OCI-LY7 (cell line): ENCODE measurements at regions not wholly inside any gene's neighbourhood (a gene's known extent, or its start where the extent isn't known, plus 50 kb on each side); places are given as distances from the start of the nearest gene placed in this dataset.
"Not testable (repeated sequence)": the region's sequence is repeated elsewhere in the genome, so short reads cannot be mapped to it uniquely, and the experiment has no call there.

Source experiments
- CTCF ChIP-seq: fragments of 200-600 bp; sonication (generic); conservative IDR thresholded peaks from 2 replicates; pipeline ENCODE4 v1.5.1; 2014; ENCODE audit warnings: mild to moderate bottlenecking, antibody characterized with exemption, low read length, moderate library complexity, mixed read lengths
- EZH2phosphoT487 ChIP-seq: fragments of 200-600 bp; sonication (generic); IDR thresholded peaks from 2 replicates; pipeline ENCODE4 v1.6.1; 2018; ENCODE audit warnings: low read depth, borderline replicate concordance, mild to moderate bottlenecking, mixed run types, antibody characterized with exemption, low read length, moderate library complexity, mixed read lengths

- TF ChIP-seq EZH2phosphoT487, CTCF: not testable (repeated sequence)
These were observed 109.5 kb downstream of the AKAP11 start for GRCh38 chr13:42381426-42381825.
